Endothelial cell of umbilical vein (primary cell): ENCODE measurements at regions not wholly inside any gene's neighbourhood (a gene's known extent, or its start where the extent isn't known, plus 50 kb on each side); places are given as distances from the start of the nearest gene placed in this dataset.

Source experiments
- BruUV-seq: library from RNA; stranded (reverse); fragments of 400-500 nt; replicated peaks from 2 replicates; lab custom pipeline; 2021; lab: Mats Ljungman, UMichigan
- CTCF ChIA-PET: fragments of 300-600, 350-600 bp; sonication (Branson Sonifier 250); formaldehyde crosslinking; loops from one replicate; lab custom pipeline; 2021; ENCODE audit warnings: antibody characterized with exemption, inconsistent platforms; lab: Charles Lee
- POLR2A ChIA-PET: fragments of 300-600, 350-600 bp; sonication (Branson Sonifier 250); formaldehyde crosslinking; loops from one replicate; lab custom pipeline; 2021; ENCODE audit warnings: antibody characterized with exemption, inconsistent platforms; lab: Charles Lee
- DNase-seq: peaks from one replicate; pipeline ENCODE4 v3.0.0-alpha.2; 2011; ENCODE audit warnings: low read depth, low spot score
- FAIRE-seq: peaks from 2 replicates; lab custom pipeline; 2011; peaks lifted over from hg19 to GRCh38; lab: Jason Lieb, UNC
- H2AFZ ChIP-seq: 2 replicates; pipeline ENCODE4 v1.6.0; 2012; ENCODE audit warnings: low read depth, low read length, control low read depth, inconsistent platforms
- H3K27ac ChIP-seq: 2 replicates; pipeline ENCODE4 v1.5.1; 2011; ENCODE audit warnings: low read depth, mild to moderate bottlenecking, control low read depth, low read length, moderate library complexity; ENCODE audit not compliant: insufficient read depth
- H3K27me3 ChIP-seq, 2 experiments: 2 replicates each; pipeline versions ENCODE4 v1.6.0 to v1.6.1; 2011; ENCODE audit warnings: low read length in 2 of 2, mixed read lengths in 1 of 2; ENCODE audit not compliant: control insufficient read depth in 2 of 2, insufficient read depth in 2 of 2
- H3K36me3 ChIP-seq, 2 experiments: 2 replicates in 1 of 2; 3 replicates in 1 of 2; pipeline ENCODE4 v1.5.1; 2011; ENCODE audit warnings: low read length in 2 of 2, mild to moderate bottlenecking in 1 of 2, moderate library complexity in 1 of 2; ENCODE audit not compliant: control insufficient read depth in 2 of 2, insufficient read depth in 2 of 2; ENCODE audit errors: extremely low read depth in 1 of 2
- H3K4me1 ChIP-seq: 3 replicates; pipeline ENCODE4 v1.5.1; 2011; ENCODE audit warnings: mild to moderate bottlenecking, low read length; ENCODE audit not compliant: control insufficient read depth, insufficient read depth; ENCODE audit errors: extremely low read depth
- H3K4me2 ChIP-seq: 2 replicates; pipeline ENCODE4 v1.6.1; 2011; ENCODE audit warnings: low read length, control low read depth, mixed read lengths; ENCODE audit not compliant: insufficient read depth
- H3K4me3 ChIP-seq, 3 experiments: fragments of 200-600 bp in 1 of 3; sonication (generic), shearing (Covaris generic) in 1 of 3; replicated peaks in 1 of 3; 2 replicates each; pipeline ENCODE4 v1.5.1; 2011 to 2016; ENCODE audit warnings: control low read depth in 3 of 3, low read length in 3 of 3, mild to moderate bottlenecking in 2 of 3, inconsistent platforms in 1 of 3, low read depth in 1 of 3, moderate library complexity in 1 of 3; ENCODE audit not compliant: insufficient read depth in 1 of 3
- H3K79me2 ChIP-seq: 2 replicates; pipeline ENCODE4 v1.6.0; 2012; ENCODE audit warnings: low read length, inconsistent platforms; ENCODE audit not compliant: control insufficient read depth, insufficient read depth
- H3K9ac ChIP-seq: replicated peaks from 2 replicates; pipeline ENCODE3; 2011; ENCODE audit warnings: low read length, control low read depth; ENCODE audit not compliant: insufficient read depth; ENCODE audit errors: extremely low read depth
- H3K9me1 ChIP-seq: replicated peaks from 3 replicates; pipeline ENCODE4 v1.6.0; 2011; ENCODE audit warnings: mild to moderate bottlenecking, low read length; ENCODE audit not compliant: control insufficient read depth, insufficient read depth; ENCODE audit errors: extremely low read depth
- H3K9me3 ChIP-seq: replicated peaks from 2 replicates; pipeline ENCODE4 v1.5.1; 2012; ENCODE audit warnings: low read length, inconsistent platforms; ENCODE audit not compliant: control insufficient read depth, insufficient read depth
- H4K20me1 ChIP-seq: replicated peaks from 2 replicates; pipeline ENCODE3; 2011; ENCODE audit warnings: mild to moderate bottlenecking, low read length; ENCODE audit not compliant: control insufficient read depth, insufficient read depth; ENCODE audit errors: extremely low read depth
- CTCF ChIP-seq, 2 donors: IDR thresholded peaks; 1 replicate in 1 of 2; 2 replicates in 1 of 2; pipeline ENCODE4 v1.5.1; 2011; ENCODE audit warnings: low read length in 2 of 2, mild to moderate bottlenecking in 2 of 2, moderate library complexity in 2 of 2, control low read depth in 1 of 2, inconsistent platforms in 1 of 2, low read depth in 1 of 2; ENCODE audit not compliant: insufficient read depth in 1 of 2; ENCODE audit errors: extremely low read depth in 1 of 2
- EZH2 ChIP-seq: IDR thresholded peaks from 2 replicates; pipeline ENCODE4 v1.6.1; 2012; ENCODE audit warnings: borderline replicate concordance, low read depth, mild to moderate bottlenecking, moderate library complexity, low read length, inconsistent platforms; ENCODE audit not compliant: severe bottlenecking
- FOS ChIP-seq: IDR thresholded peaks from 2 replicates; pipeline ENCODE4 v1.6.1; 2011; ENCODE audit warnings: mild to moderate bottlenecking, low read length, moderate library complexity, borderline replicate concordance; ENCODE audit not compliant: insufficient read depth
- GATA2 ChIP-seq: IDR thresholded peaks from 2 replicates; pipeline ENCODE4 v1.7.0; 2011; ENCODE audit warnings: low read depth, mild to moderate bottlenecking, moderate library complexity, mixed read lengths, low read length; ENCODE audit not compliant: insufficient read length, insufficient read depth
- JUN ChIP-seq: IDR thresholded peaks from 2 replicates; pipeline ENCODE4 v1.6.1; 2011; ENCODE audit warnings: borderline replicate concordance, low read depth; ENCODE audit not compliant: insufficient read length, insufficient read depth
- MYC ChIP-seq: IDR thresholded peaks from one replicate; pipeline ENCODE4 v1.6.1; 2011; ENCODE audit warnings: mild to moderate bottlenecking, low read depth, low read length
- POLR2A ChIP-seq: IDR thresholded peaks from 2 replicates; pipeline ENCODE4 v1.6.1; 2012; ENCODE audit warnings: low read depth, mild to moderate bottlenecking, control low read depth, low read length
- POLR2AphosphoS5 ChIP-seq: IDR thresholded peaks from 2 replicates; pipeline ENCODE4 v1.6.1; 2012; ENCODE audit warnings: low read depth, mild to moderate bottlenecking, control low read depth, low read length, moderate library complexity; ENCODE audit not compliant: insufficient read depth
- dilution Hi-C: fragments of 300-500 bp; cut with MboI; formaldehyde crosslinking; loops from one replicate; pipeline ENCODE4 v1.15.0; 2019; ENCODE audit warnings: low sequenced_read_pairs; ENCODE audit not compliant: extremely low pct_ligation_motif_present
- intact Hi-C: fragments of 100-400 bp; cut with micrococcal nuclease; formaldehyde crosslinking; loops from one replicate; pipeline ENCODE4 v1.10.0; 2022
- TF ChIP-seq, protein P1 (sequence below): IDR thresholded peaks from 2 replicates; pipeline ENCODE4 v1.6.1; 2011; ENCODE audit not compliant: insufficient read depth, insufficient read length

DNA sequence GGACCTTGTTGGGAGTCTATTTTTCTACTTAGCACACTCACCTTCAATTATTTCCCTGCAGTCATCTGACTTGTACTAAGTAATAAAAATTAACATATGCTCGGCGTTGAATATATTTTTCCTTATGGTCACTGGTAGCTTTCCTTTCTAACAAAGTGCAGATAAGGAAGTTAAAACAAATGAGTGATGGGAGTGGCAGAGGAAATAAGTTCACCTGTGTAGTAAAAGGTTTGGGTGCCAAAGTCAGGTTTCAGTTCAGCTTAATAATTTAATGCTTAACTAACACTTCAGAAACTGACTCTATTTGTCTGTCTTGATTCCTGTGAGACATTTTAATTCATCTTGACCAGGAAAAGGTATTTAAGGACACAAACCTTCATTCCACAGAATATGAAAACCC is 184.4 kb downstream of the PCDH7 start:
- H3K4me3 ChIP-seq = no peak overlapping the region
- dilution Hi-C loops (no loop called here), intact Hi-C loops (no loop called here)
- POLR2A ChIA-PET = no interaction called here
- no peak for FAIRE-seq
- TF ChIP-seq EZH2 = no peak
- TF ChIP-seq GATA2 = no peak
- no peak for TF ChIP-seq FOS
- TF ChIP-seq JUN = no peak
- TF ChIP-seq POLR2AphosphoS5 = no peak
- TF ChIP-seq CTCF (IDR thresholded peaks at IDR 0.05; ENCODE audit: extremely low read depth in 1 of 2, insufficient read depth in 1 of 2, low read depth in 1 of 2, low read length in 2 of 2) = no peak
- no peak for TF ChIP-seq MYC
- TF ChIP-seq POLR2A = no peak
- TF ChIP-seq, protein P1, sequence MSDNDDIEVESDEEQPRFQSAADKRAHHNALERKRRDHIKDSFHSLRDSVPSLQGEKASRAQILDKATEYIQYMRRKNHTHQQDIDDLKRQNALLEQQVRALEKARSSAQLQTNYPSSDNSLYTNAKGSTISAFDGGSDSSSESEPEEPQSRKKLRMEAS = no peak
- H3K27ac ChIP-seq = no peak overlapping the region
- no peaks in the 10 kb centered on the region for H3K27me3 ChIP-seq
- no peaks in the 10 kb centered on the region for H3K9me3 ChIP-seq
- CTCF ChIA-PET = no interaction called here
- no peaks in the 10 kb centered on the region for H3K36me3 ChIP-seq
- no peaks in the 10 kb centered on the region for H3K9me1 ChIP-seq
- no peaks in the 10 kb centered on the region for H3K4me1 ChIP-seq
- no peaks in the 10 kb centered on the region for H3K79me2 ChIP-seq
- no peaks in the 10 kb centered on the region for H4K20me1 ChIP-seq
- H3K4me2 ChIP-seq = no peak overlapping the region
- no TSS peak for BruUV-seq
- no peak overlapping the region for H2AFZ ChIP-seq
- no peak for DNase-seq
- H3K9ac ChIP-seq = no peak overlapping the region
